WTC11 (cell line): ENCODE measurements at regions not wholly inside any gene's neighbourhood (a gene's known extent, or its start where the extent isn't known, plus 50 kb on each side); places are given as distances from the start of the nearest gene placed in this dataset.

Experiments
- ATAC-seq: fragments of 200-7000 bp; cut with Tn5 transposase; 2 replicates; pipeline ENCODE4 v1.10.0; 2021; ENCODE audit warnings: mild to moderate bottlenecking, moderate library complexity
- CTCF ChIA-PET: fragments of 300-600 bp; sonication (Branson Sonifier 250); formaldehyde crosslinking; loops from one replicate; lab custom pipeline; 2021; ENCODE audit warnings: antibody characterized with exemption; lab: Charles Lee
- POLR2A ChIA-PET: fragments of 350-600 bp; sonication (Branson Sonifier 250); formaldehyde crosslinking; loops from one replicate; lab custom pipeline; 2021; ENCODE audit warnings: antibody characterized with exemption; lab: Charles Lee
- DNase-seq: peaks from one replicate; pipeline ENCODE4 v3.0.0; 2021; ENCODE audit warnings: low spot score
- H3K27ac Mint-ChIP-seq: 2 replicates; pipeline ENCODE4 v1.8.0; 2021; ENCODE audit warnings: mixed read lengths
- H3K27me3 Mint-ChIP-seq: 2 replicates; pipeline ENCODE4 v1.8.0; 2021; ENCODE audit warnings: low read depth, mild to moderate bottlenecking, moderate library complexity, mixed read lengths
- H3K36me3 Mint-ChIP-seq: 2 replicates; pipeline ENCODE4 v1.8.0; 2021; ENCODE audit warnings: mixed read lengths
- H3K4me1 Mint-ChIP-seq: 2 replicates; pipeline ENCODE4 v1.8.0; 2022; ENCODE audit warnings: mixed read lengths
- H3K4me3 Mint-ChIP-seq: 2 replicates; pipeline ENCODE4 v1.8.0; 2021; ENCODE audit warnings: mild to moderate bottlenecking, moderate library complexity, mixed read lengths
- H3K9me3 Mint-ChIP-seq: 2 replicates; pipeline ENCODE4 v1.8.0; 2021; ENCODE audit warnings: mixed read lengths
- ARID4B ChIP-seq: sonication (generic); formaldehyde crosslinking; IDR thresholded peaks from 2 replicates; pipeline ENCODE4 v1.8.0; 2023; ENCODE audit warnings: missing genetic modification reagents, mild to moderate bottlenecking, borderline replicate concordance
- ATF1 ChIP-seq: sonication (generic); formaldehyde crosslinking; IDR thresholded peaks from 2 replicates; pipeline ENCODE4 v1.8.1; 2023; ENCODE audit warnings: mild to moderate bottlenecking, moderate library complexity, missing genetic modification reagents
- ATF2 ChIP-seq: sonication (generic); formaldehyde crosslinking; IDR thresholded peaks from 2 replicates; pipeline ENCODE4 v1.8.1; 2022; ENCODE audit warnings: low read depth, missing genetic modification reagents, borderline replicate concordance
- ATF3 ChIP-seq: sonication (generic); formaldehyde crosslinking; conservative IDR thresholded peaks from 2 replicates; pipeline ENCODE4 v1.8.1; 2022; ENCODE audit warnings: mild to moderate bottlenecking, missing genetic modification reagents
- ATF6 ChIP-seq: sonication (generic); formaldehyde crosslinking; IDR thresholded peaks from 2 replicates; pipeline ENCODE4 v1.8.1; 2023; ENCODE audit warnings: mild to moderate bottlenecking, missing genetic modification reagents
- CBFB ChIP-seq: sonication (generic); formaldehyde crosslinking; IDR thresholded peaks from 2 replicates; pipeline ENCODE4 v1.8.1; 2022; ENCODE audit warnings: mild to moderate bottlenecking, low read depth, missing genetic modification reagents
- CREB1 ChIP-seq: sonication (generic); formaldehyde crosslinking; IDR thresholded peaks from 2 replicates; pipeline ENCODE4 v1.8.0; 2023; ENCODE audit warnings: mild to moderate bottlenecking, missing genetic modification reagents
- ELF4 ChIP-seq: sonication (generic); formaldehyde crosslinking; IDR thresholded peaks from 2 replicates; pipeline ENCODE4 v1.8.1; 2022; ENCODE audit warnings: low read depth, mild to moderate bottlenecking, moderate library complexity, missing genetic modification reagents
- ESRRA ChIP-seq: sonication (generic); formaldehyde crosslinking; IDR thresholded peaks from 2 replicates; pipeline ENCODE4 v1.8.1; 2022; ENCODE audit warnings: mild to moderate bottlenecking, missing genetic modification reagents, borderline replicate concordance
- FOXK1 ChIP-seq: sonication (generic); formaldehyde crosslinking; IDR thresholded peaks from 2 replicates; pipeline ENCODE4 v1.8.0; 2022; ENCODE audit warnings: mild to moderate bottlenecking, moderate library complexity, missing genetic modification reagents
- GTF2I ChIP-seq: fragments of 250-450 bp; sonication (Bioruptor Pico); conservative IDR thresholded peaks from 2 replicates; pipeline ENCODE4 v1.4.0; 2021; ENCODE audit warnings: mild to moderate bottlenecking
- HMGXB4 ChIP-seq: sonication (generic); formaldehyde crosslinking; IDR thresholded peaks from 2 replicates; pipeline ENCODE4 v1.8.1; 2023; ENCODE audit warnings: mild to moderate bottlenecking, moderate library complexity, missing genetic modification reagents
- IRF1 ChIP-seq: sonication (generic); formaldehyde crosslinking; IDR thresholded peaks from 2 replicates; pipeline ENCODE4 v1.8.0; 2023; ENCODE audit warnings: missing genetic modification reagents
- KAT7 ChIP-seq: sonication (generic); formaldehyde crosslinking; IDR thresholded peaks from 2 replicates; pipeline ENCODE4 v1.8.1; 2023; ENCODE audit warnings: missing genetic modification reagents, mild to moderate bottlenecking, borderline replicate concordance
- MXD4 ChIP-seq: fragments of 250-450 bp; sonication (Bioruptor Pico); IDR thresholded peaks from 2 replicates; pipeline ENCODE4 v1.8.0; 2021; ENCODE audit warnings: mild to moderate bottlenecking, moderate library complexity, borderline replicate concordance
- NFATC4 ChIP-seq: fragments of 250-450 bp; sonication (Bioruptor Pico); IDR thresholded peaks from 2 replicates; pipeline ENCODE4 v1.9.0; 2021; ENCODE audit warnings: mild to moderate bottlenecking
- RELA ChIP-seq: sonication (generic); formaldehyde crosslinking; IDR thresholded peaks from 2 replicates; pipeline ENCODE4 v1.8.1; 2022; ENCODE audit warnings: missing genetic modification reagents, mild to moderate bottlenecking, borderline replicate concordance
- SMAD3 ChIP-seq: sonication (generic); formaldehyde crosslinking; IDR thresholded peaks from 2 replicates; pipeline ENCODE4 v1.8.0; 2022; ENCODE audit warnings: missing genetic modification reagents, mild to moderate bottlenecking, borderline replicate concordance
- ZNF138 ChIP-seq: sonication (generic); formaldehyde crosslinking; conservative IDR thresholded peaks from 2 replicates; pipeline ENCODE4 v1.8.1; 2022; ENCODE audit warnings: mild to moderate bottlenecking, moderate library complexity, missing genetic modification reagents

GRCh38 chr2:187803816-187804215, 249.6 kb upstream of the TFPI start:
- peaks cover 20% of the 10 kb centered on the region for H3K36me3 Mint-ChIP-seq
- peaks cover 28% of the 10 kb centered on the region for H3K9me3 Mint-ChIP-seq
- ATAC-seq: no peak
- H3K27ac Mint-ChIP-seq: no peak overlapping the region; the same call in 1 of the 2 replicates
- no peak for TF ChIP-seq ATF2 (CRISPR knock-in tag)
- no peak for TF ChIP-seq CREB1
- TF ChIP-seq CBFB (CRISPR knock-in tag): no peak
- no peak for TF ChIP-seq RELA (CRISPR knock-in tag)
- no peak for TF ChIP-seq GTF2I
- no peak for TF ChIP-seq NFATC4
- no peak for TF ChIP-seq MXD4
- no peak for TF ChIP-seq ZNF138 (CRISPR knock-in tag)
- TF ChIP-seq KAT7 (CRISPR knock-in tag): no peak
- TF ChIP-seq ARID4B: no peak
- TF ChIP-seq SMAD3 (CRISPR knock-in tag): no peak
- no peak for TF ChIP-seq ATF6 (CRISPR knock-in tag)
- no peak for TF ChIP-seq ATF3 (CRISPR knock-in tag)
- no peak for TF ChIP-seq HMGXB4 (CRISPR knock-in tag)
- no peak for TF ChIP-seq ESRRA
- TF ChIP-seq ATF1 (CRISPR knock-in tag): no peak
- TF ChIP-seq ELF4 (CRISPR knock-in tag): no peak
- TF ChIP-seq IRF1 (CRISPR knock-in tag): no peak
- no peak for TF ChIP-seq FOXK1 (CRISPR knock-in tag)
- TF ChIP-seq, all 79 proteins: peak for 0
- CTCF ChIA-PET: interaction anchor here (0.9 kb wide), 1 partner anchor 145 kb away, joined by 3 read pairs; no protein-coding TSS in a partner anchor
- H3K27me3 Mint-ChIP-seq: no peaks in the 10 kb centered on the region; the same call in 1 of the 2 replicates
- no peak overlapping the region for H3K4me3 Mint-ChIP-seq
- no peak for DNase-seq
- no peaks in the 10 kb centered on the region for H3K4me1 Mint-ChIP-seq
- POLR2A ChIA-PET: no interaction called here
